CD14-positive monocyte (primary cell): ENCODE measurements at regions not wholly inside any gene's neighbourhood (a gene's known extent, or its start where the extent isn't known, plus 50 kb on each side); places are given as distances from the start of the nearest gene placed in this dataset.

Experiments
- DNase-seq, 3 donors: peaks; one replicate each; pipeline ENCODE4 v3.0.0-alpha.2; 2011 to 2022
- H2AFZ ChIP-seq: 2 replicates; pipeline ENCODE4 v1.6.0; 2012; ENCODE audit warnings: mild to moderate bottlenecking, low read depth, low read length, inconsistent platforms; ENCODE audit not compliant: insufficient read depth, poor library complexity, severe bottlenecking
- H3K27ac ChIP-seq, 2 donors: 1 replicate in 1 of 2; 2 replicates in 1 of 2; pipeline ENCODE4 v1.5.1; 2012 to 2013; ENCODE audit warnings: low read length in 2 of 2, control low read depth in 1 of 2, inconsistent platforms in 1 of 2, low read depth in 1 of 2, mild to moderate bottlenecking in 1 of 2
- H3K27me3 ChIP-seq, 2 donors: one replicate each; pipeline versions ENCODE4 v1.6.0 to v1.6.1; 2011 to 2013; ENCODE audit warnings: low read length in 2 of 2; ENCODE audit not compliant: control insufficient read depth in 2 of 2, insufficient read depth in 2 of 2
- H3K36me3 ChIP-seq, 2 donors: replicated peaks in 1 of 2; 1 replicate in 1 of 2; 2 replicates in 1 of 2; pipeline versions ENCODE4 v1.5.1 to v1.6.1; 2012 to 2013; ENCODE audit warnings: low read length in 2 of 2, control low read depth in 1 of 2, inconsistent platforms in 1 of 2, mild to moderate bottlenecking in 1 of 2; ENCODE audit not compliant: insufficient read depth in 2 of 2, control insufficient read depth in 1 of 2
- H3K4me1 ChIP-seq, 2 donors: 1 replicate in 1 of 2; 2 replicates in 1 of 2; pipeline versions ENCODE4 v1.5.1 to v1.6.1; 2012 to 2013; ENCODE audit warnings: low read length in 2 of 2, control low read depth in 1 of 2, inconsistent platforms in 1 of 2, mild to moderate bottlenecking in 1 of 2, moderate library complexity in 1 of 2; ENCODE audit not compliant: insufficient read depth in 2 of 2, control insufficient read depth in 1 of 2
- H3K4me2 ChIP-seq: replicated peaks from 2 replicates; pipeline ENCODE3; 2012; ENCODE audit warnings: low read length, moderate library complexity, mild to moderate bottlenecking; ENCODE audit not compliant: poor library complexity, severe bottlenecking; ENCODE audit errors: extremely low read depth
- H3K4me3 ChIP-seq, 3 experiments: fragments of 200-600 bp in 1 of 3; sonication (generic) in 1 of 3; replicated peaks in 1 of 3; 1 replicate in 2 of 3; 2 replicates in 1 of 3; pipeline ENCODE4 v1.5.1; 2011 to 2013; ENCODE audit warnings: low read length in 3 of 3, mild to moderate bottlenecking in 3 of 3, control low read depth in 2 of 3, low read depth in 2 of 3, inconsistent platforms in 1 of 3, moderate library complexity in 1 of 3
- H3K79me2 ChIP-seq: 2 replicates; pipeline ENCODE4 v1.6.0; 2012; ENCODE audit warnings: mild to moderate bottlenecking, control low read depth, inconsistent platforms, low read length, moderate library complexity; ENCODE audit not compliant: insufficient read depth
- H3K9ac ChIP-seq: 2 replicates; pipeline ENCODE4 v1.6.0; 2017; ENCODE audit warnings: low read length, mild to moderate bottlenecking; ENCODE audit not compliant: insufficient read depth, poor library complexity, severe bottlenecking
- H3K9me3 ChIP-seq, 2 donors: replicated peaks in 1 of 2; 1 replicate in 1 of 2; 2 replicates in 1 of 2; pipeline versions ENCODE4 v1.5.1 to v1.6.1; 2012 to 2013; ENCODE audit warnings: low read length in 2 of 2, control low read depth in 1 of 2; ENCODE audit not compliant: control insufficient read depth in 1 of 2, insufficient read depth in 1 of 2
- H4K20me1 ChIP-seq: 2 replicates; pipeline ENCODE4 v1.6.0; 2012; ENCODE audit warnings: mild to moderate bottlenecking, low read length, control low read depth, moderate library complexity; ENCODE audit not compliant: insufficient read depth
- H3K27ac Mint-ChIP-seq, 7 donors: one replicate each; pipeline ENCODE4 v1.8.0; 2020; ENCODE audit warnings: mild to moderate bottlenecking in 7 of 7, mixed read lengths in 7 of 7, moderate library complexity in 6 of 7, inconsistent platforms in 2 of 7
- H3K27me3 Mint-ChIP-seq, 3 donors: one replicate each; pipeline ENCODE4 v1.8.0; 2021 to 2022; ENCODE audit warnings: low read depth in 3 of 3, mild to moderate bottlenecking in 3 of 3, mixed read lengths in 3 of 3, moderate library complexity in 3 of 3, inconsistent platforms in 1 of 3
- H3K36me3 Mint-ChIP-seq, 2 donors: one replicate each; pipeline ENCODE4 v1.8.0; 2020; ENCODE audit warnings: mixed read lengths in 2 of 2, inconsistent platforms in 1 of 2, mild to moderate bottlenecking in 1 of 2
- H3K4me1 Mint-ChIP-seq: one replicate; pipeline ENCODE4 v1.8.0; 2020; ENCODE audit warnings: mild to moderate bottlenecking, mixed read lengths
- H3K4me3 Mint-ChIP-seq, 2 donors: one replicate each; pipeline ENCODE4 v1.8.0; 2020; ENCODE audit warnings: mild to moderate bottlenecking in 2 of 2, mixed read lengths in 2 of 2, moderate library complexity in 1 of 2
- H3K9me3 Mint-ChIP-seq, 7 donors: one replicate each; pipeline ENCODE4 v1.8.0; 2020 to 2022; ENCODE audit warnings: mixed read lengths in 7 of 7, mild to moderate bottlenecking in 6 of 7, moderate library complexity in 6 of 7, inconsistent platforms in 2 of 7
- CTCF ChIP-seq: fragments of 200-600 bp; IDR thresholded peaks from one replicate; pipeline ENCODE4 v1.8.0; 2022; ENCODE audit warnings: antibody characterized with exemption, mild to moderate bottlenecking
- WGBS: methylation state at CpG from one replicate; pipeline ENCODE4 v1.1.5; 2013; ENCODE audit warnings: missing lambda C conversion rate; ENCODE audit not compliant: insufficient coverage; 5-methylcytosine and 5-hydroxymethylcytosine counted together
- intact Hi-C, 2 donors: fragments of 100-400 bp; cut with micrococcal nuclease; formaldehyde crosslinking; loops; one replicate each; pipeline versions ENCODE4 v1.15.0 to v1.15.1; 2023

- Histone ChIP-seq H2AFZ (no peak overlapping the region), H3K9ac (no peak overlapping the region), H3K36me3 (no peaks in the 10 kb centered on the region), H4K20me1 (no peaks in the 10 kb centered on the region), H3K4me3 (no peak overlapping the region), H3K27me3 (no peaks in the 10 kb centered on the region), H3K9me3 (no peaks in the 10 kb centered on the region), H3K4me2 (no peak overlapping the region), H3K79me2 (no peaks in the 10 kb centered on the region), H3K4me1 (no peaks in the 10 kb centered on the region), H3K27ac (no peak overlapping the region)
- no peak for DNase-seq
- intact Hi-C loops, result no loop called here
- Mint-ChIP-seq H3K9me3 (peaks cover 0 to 3% (median 0%) of the 10 kb centered on the region in 7 donors), H3K27me3 (peaks cover 0 to 2% (median 0%) of the 10 kb centered on the region in 3 donors), H3K27ac (no peak overlapping the region), H3K4me1 (peaks cover 3% of the 10 kb centered on the region), H3K4me3 (no peak overlapping the region), H3K36me3 (no peaks in the 10 kb centered on the region)
- TF ChIP-seq CTCF, result no peak
- WGBS, result no CpG with 5 or more reads among the region's 2 CpGs
These were observed 172.0 kb downstream of the MC4R start for GRCh38 chr18:60200558-60200957.

DNA sequence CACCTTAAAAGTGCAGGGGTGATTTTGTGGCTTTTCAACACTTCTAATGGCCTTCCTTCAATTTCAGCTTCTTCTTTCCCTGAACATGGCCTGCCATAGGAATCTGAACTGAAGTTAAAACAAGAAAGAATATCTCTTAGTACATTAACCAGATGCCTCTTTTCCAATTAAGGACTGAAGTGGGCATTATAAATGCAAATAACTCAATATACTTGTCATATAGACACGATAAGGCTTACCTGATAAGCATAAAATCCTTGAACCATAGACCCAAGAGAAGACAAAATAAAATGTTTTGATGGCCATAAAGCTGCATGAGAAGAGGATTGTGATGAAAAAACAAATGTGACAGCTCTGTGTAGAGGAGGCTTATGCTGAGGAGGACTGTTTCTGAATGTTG is 173.1 kb downstream of the MC4R start:
- Histone ChIP-seq H3K36me3 (no peaks in the 10 kb centered on the region), H3K79me2 (no peaks in the 10 kb centered on the region), H3K4me3 (no peak overlapping the region), H3K27me3 (no peaks in the 10 kb centered on the region), H4K20me1 (no peaks in the 10 kb centered on the region), H3K27ac (no peak overlapping the region), H3K9me3 (no peaks in the 10 kb centered on the region), H3K4me2 (no peak overlapping the region), H3K4me1 (no peaks in the 10 kb centered on the region), H3K9ac (no peak overlapping the region), H2AFZ (no peak overlapping the region)
- no peak overlapping the region for H3K27ac Mint-ChIP-seq
- TF ChIP-seq CTCF, result no peak
- H3K4me1 Mint-ChIP-seq, result peaks cover 3% of the 10 kb centered on the region
- WGBS, result no CpG with 5 or more reads among the region's 1 CpG
- peaks cover 0 to 2% (median 0%) of the 10 kb centered on the region in 3 donors for H3K27me3 Mint-ChIP-seq
- no peak overlapping the region for H3K4me3 Mint-ChIP-seq
- H3K36me3 Mint-ChIP-seq, result no peaks in the 10 kb centered on the region
- H3K9me3 Mint-ChIP-seq, result peaks cover 0 to 3% (median 0%) of the 10 kb centered on the region in 7 donors
- intact Hi-C loops, result no loop called here
- no peak for DNase-seq
